OCI-LY7 (cell line): ENCODE measurements at regions not wholly inside any gene's neighbourhood (a gene's known extent, or its start where the extent isn't known, plus 50 kb on each side); places are given as distances from the start of the nearest gene placed in this dataset.

ENCODE experiments used
- CTCF ChIP-seq: fragments of 200-600 bp; sonication (generic); conservative IDR thresholded peaks from 2 replicates; pipeline ENCODE4 v1.5.1; 2014; ENCODE audit warnings: mild to moderate bottlenecking, antibody characterized with exemption, low read length, moderate library complexity, mixed read lengths
- EZH2phosphoT487 ChIP-seq: fragments of 200-600 bp; sonication (generic); IDR thresholded peaks from 2 replicates; pipeline ENCODE4 v1.6.1; 2018; ENCODE audit warnings: low read depth, borderline replicate concordance, mild to moderate bottlenecking, mixed run types, antibody characterized with exemption, low read length, moderate library complexity, mixed read lengths

GRCh38 chr12:77409551-77409950, 344.2 kb upstream of the E2F7 start:
- TF ChIP-seq CTCF (no peak), EZH2phosphoT487 (no peak)
